Activated T-helper 9 cell treated with anti-CD3 and anti-CD28 coated beads, Interleukin-2, amount 50 U/mL, for 16 hours (primary cell): ENCODE measurements at regions not wholly inside any gene's neighbourhood (a gene's known extent, or its start where the extent isn't known, plus 50 kb on each side); places are given as distances from the start of the nearest gene placed in this dataset.
A peak's percentile ranks its signal among the peaks of the same experiment; 100 is the strongest.

Experiments used
- DNase-seq: peaks from one replicate; pipeline ENCODE4 v3.0.0-alpha.2; 2020; ENCODE audit warnings: low read depth

DNA sequence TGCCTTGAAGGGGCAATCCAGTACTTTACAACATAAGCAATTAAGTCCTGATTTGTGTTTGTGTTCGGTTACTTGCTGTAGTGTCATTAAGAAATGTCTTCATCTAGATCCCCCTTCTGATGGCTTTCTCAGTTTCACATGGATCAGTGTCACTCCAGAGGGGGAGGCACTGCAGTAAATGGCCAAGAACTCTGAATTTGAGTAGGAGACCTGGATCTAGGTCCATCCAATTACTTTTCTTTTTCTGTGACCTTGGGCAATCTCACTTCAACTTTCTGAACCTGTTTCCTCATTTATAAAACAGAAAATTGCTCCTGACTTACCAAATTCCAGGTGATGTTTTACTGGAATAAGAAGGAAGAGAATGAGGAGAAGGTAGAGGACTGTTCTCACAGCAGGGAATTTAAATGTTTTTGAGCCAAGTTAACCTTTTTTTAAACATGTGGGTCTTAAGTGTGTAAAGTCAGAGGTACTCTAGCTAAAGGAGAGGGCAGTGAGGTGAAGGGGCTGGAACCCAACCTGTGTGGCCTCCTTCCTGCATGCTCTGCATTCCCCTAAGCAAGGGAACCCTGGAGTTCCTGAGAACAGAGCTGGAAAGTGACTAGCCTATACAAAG lies 285.5 kb downstream of the HACE1 start:
- no peak for DNase-seq

DNA sequence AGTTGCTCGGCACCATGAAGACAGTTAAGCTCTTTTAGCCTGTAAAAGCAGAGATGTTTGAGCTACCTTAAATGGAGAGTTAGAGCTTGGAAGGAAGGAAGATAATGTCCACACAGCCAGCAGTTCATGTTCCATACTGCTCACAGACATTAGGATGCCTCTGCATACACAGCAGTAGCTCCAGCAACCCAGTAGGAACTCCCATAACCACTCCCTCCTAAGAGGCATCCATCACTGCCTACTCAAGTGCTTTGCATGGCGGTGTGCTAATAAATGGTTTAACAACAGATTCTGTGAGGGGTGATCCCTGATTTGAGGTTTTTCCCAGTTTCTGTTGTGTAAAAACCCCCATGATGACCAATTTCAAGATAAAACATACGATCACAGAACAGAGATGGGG lies 286.4 kb downstream of the HACE1 start:
- DNase-seq: no peak

DNA sequence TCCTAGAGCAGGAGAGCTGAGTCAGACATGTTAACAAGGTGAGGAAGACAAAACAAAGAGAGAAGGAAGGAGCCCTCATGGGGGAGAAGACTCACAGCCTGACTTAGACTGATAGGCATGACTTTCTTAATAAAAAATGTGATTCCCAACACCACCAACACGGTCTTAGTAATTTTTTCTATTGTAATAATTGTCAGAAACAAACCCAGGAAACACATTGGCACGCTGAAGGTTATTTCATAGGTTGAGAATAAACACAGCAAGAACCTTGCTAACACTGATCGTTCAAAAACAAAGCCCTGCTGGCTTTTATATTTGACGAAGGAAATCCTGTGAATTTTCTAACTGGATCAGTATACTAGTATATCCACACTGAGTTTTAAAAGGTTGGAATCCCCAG lies 286.8 kb downstream of the HACE1 start:
- DNase-seq: no peak

DNA sequence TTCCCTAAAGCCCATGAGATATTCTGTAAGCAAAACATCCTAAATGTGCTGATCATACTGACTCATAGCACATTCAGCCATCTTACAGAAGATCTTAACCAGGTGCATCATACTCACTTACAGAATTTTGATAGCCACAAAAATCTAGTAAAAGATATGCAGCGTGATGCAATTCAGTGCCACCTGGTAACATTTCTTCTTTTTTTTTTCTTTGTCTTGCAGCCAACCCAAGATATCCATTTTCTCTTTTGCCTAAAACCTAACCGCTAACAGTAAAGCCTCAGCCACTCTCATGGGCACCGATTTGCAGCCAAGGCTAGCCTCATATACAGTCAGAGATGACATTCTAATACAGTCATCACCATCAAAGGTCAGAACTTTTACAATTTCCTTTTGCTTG lies 293.3 kb downstream of the HACE1 start:
- DNase-seq: no peak

DNA sequence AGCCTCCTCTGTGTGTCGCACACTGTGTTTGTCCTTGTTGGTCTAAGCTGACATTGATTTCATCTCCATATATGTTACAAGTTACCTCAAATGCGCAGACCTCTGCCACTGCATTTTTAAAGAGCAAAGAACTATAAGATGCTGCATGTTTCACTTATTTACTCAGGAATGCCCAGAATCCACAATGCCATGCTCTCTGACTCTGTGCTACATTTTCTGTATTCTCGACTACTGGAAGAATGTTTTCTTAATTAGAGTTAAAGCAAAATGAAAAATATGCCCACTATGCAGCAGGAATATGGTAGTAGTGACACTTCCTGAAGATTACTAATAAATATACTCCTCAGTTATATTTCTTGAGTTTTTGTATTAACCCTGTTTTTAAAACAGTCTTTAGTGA lies 296.4 kb downstream of the HACE1 start:
- no peak for DNase-seq

DNA sequence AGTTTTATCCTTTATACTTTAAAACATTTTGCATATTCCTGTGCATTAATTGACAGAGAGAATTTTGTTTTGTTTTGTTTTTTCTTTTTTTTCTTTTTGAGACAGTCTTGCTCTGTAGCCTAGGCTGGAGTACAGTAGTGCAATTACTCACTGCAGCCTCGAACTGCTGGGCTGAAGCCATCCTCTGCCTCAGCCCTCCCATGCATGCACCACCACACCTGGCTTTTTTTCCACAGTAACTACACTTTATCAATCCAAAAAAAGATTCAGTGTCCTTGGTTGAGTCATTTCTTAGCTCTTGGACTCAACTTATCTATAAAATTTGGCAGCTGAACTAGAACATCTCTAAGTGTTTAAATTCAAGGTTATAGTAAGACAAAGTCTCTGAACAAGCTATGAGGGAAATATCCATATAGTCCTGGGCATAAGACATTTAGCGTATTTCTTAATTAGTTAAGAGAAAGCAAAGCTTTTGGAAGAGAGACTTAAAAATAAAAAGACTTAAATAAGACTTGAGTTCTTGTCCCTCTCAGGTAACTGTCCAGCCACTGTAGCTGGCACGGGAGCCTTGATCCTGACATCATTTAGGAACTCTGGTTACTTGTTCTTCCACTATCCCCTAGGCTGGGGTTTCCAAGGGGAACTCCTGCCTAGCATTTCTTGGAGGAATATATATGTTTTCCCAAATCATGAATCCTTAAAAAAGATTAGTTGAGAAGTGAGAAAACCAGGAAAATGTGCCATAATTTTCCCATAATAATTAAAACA lies 300.1 kb downstream of the HACE1 start:
- DNase-seq: no peak

DNA sequence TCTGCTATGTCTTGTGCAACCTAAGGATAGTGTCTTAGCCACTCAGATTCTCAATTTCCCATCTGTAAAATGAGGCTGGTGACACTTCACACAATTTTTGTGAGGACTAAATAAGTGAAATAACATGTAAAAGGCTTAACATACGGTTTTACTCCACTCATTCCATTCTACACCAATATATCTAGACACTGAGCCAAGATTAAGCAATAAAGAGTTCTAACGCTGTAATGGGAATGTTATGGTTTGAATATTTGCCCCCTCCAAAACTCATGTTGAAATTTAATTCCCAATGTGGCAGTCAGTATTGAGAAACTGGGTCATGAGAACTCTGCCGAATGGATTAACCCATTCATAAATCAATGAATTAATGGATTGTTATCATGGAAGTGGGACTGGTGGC lies 301.0 kb downstream of the HACE1 start:
- DNase-seq: no peak

DNA sequence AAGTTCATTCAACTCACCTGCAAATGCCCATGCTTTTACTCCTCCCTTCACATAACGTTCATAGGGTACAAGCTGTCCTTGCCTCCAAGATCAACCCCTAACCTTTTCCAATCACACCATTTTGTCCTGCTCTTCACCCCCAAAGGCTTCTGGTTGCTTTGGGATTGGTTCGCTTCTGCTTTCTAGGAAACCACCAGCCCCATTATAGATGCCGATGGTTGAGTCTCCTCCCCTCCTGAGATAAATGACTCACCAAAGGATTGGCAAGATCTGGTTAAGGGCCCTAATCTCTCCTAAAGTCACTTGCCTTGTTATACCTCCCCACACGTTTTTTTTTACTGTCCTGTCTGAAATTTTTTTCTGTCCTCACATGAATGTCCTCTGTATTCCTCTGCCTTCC lies 311.4 kb downstream of the HACE1 start:
- DNase-seq: no peak

DNA sequence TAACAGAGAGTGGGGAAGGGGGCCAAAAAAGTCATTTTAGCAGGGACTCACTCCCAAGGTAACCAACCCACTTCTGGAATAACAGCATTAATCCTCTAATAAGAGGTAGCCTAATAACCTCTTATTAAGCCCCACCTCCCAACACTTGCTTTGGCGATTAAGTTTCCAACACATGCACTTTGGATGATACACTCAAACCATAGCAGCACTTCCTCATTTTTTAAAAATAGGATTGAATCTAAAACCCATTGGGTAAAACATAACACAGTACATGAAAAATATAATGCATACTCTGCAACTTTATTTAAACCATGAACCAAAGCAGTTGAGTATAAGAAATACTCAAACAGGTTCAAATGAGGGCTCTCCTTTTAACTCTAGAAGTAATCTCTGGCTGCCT lies 318.3 kb downstream of the HACE1 start:
- DNase-seq: no peak

DNA sequence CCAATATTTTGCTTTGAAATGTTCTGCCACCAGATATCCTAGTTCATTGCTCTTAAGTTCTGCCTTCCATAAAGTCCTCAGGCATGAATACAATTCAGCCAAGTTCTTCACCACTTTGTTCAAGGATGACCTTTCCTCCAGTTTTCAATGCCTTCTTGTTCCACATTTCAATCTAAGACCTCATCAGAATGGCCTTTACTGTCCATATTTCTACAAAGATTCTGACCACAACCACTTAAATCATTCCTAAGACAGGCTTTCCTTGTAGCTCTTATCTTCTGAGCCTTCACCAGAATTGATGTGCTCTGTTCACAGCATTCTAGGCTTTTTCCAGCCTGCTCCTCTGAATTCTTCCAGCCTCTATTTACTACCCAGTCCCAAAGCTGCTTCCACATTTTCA lies 319.0 kb downstream of the HACE1 start:
- no peak for DNase-seq

DNA sequence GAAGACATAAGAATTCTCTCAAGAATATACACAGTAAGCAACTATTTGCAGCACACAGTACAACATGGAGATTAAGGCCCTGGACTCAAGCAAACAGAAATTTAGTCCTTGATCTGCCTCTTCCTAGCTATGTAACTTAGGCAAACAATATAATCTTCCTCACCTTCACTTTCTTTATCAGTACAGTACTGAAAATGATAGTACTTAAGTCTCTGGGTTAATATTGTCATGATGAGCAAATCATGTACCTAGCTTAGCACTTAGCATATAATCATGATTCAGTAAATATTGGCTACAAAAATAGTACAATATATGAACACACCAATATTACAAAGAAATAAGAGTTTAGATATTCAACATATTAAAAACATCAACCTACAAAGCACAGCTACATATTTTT lies 320.5 kb downstream of the HACE1 start:
- no peak for DNase-seq

DNA sequence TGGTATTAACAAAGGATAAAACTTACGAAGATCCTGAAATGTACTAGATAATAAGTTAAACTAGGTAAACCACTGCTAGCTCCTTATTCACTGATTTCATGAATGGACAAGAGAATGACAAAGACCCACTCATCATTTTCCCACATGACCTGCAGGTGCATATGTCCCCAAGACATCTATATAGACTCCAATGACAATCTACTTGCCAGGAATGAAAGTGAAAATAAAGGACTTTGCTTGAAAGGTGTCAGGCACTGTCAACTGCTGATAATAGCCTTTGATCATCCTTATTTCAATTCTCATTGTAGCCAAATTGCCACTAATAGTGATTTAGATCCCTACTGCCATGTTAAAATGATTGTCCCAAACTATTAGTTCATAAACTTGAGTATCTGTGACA lies 321.8 kb downstream of the HACE1 start:
- no peak for DNase-seq

DNA sequence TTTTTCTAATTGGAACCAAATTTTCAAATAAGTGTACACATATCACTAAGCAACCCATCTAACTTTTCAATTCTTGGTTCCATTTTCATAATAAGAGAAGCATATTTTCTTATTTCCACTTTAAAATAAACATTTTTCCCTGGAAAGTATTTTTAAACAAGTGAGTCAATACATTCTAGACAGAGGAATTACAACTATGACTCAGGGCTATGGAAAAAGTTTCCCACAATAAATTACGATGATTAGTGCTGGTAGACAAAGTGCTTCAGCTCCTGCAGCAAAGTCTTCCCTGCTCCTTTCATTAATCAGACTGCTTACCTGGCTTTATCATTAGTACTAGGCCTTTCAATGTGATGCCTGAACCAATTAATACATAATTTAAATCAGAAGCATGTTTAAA lies 322.5 kb downstream of the HACE1 start:
- DNase-seq: no peak

DNA sequence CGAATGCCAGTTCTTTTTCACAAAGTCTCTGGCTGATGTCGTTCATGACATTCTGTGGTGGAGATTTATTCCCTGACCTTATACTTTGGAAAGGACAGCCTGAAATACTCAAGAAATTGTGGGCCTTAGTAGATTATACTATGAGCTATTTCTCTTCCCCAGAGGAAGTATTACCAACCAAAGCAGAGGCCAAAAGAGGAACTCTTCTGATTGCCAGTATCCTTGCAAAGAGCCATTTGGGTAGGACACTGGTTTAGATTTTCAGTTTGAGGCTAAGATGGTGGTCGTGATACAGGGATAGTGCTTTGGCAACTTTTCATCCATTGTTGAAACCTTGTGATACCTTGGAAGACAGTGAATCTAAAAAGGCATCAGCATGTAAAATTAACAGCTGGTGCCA lies 327.3 kb downstream of the HACE1 start:
- no peak for DNase-seq

DNA sequence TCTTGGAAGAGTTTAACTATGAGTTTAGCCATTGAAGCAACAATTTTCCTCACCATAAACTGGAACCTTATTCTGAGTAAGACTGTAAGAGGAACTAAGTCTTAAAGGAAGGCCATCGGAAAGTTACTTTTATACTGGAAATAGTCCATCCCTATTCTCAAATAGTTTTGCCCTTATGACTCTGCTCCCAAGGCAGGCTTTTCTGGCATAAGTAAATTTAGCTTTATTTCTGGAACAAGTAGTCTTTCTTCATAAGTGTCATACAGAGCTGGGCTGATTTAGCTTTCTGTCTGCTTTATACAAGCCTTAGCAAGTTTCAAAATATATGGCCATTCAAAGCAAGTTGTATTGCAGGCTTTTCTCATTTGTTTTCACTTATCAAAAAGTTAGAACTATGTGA lies 328.1 kb downstream of the HACE1 start:
- no peak for DNase-seq

DNA sequence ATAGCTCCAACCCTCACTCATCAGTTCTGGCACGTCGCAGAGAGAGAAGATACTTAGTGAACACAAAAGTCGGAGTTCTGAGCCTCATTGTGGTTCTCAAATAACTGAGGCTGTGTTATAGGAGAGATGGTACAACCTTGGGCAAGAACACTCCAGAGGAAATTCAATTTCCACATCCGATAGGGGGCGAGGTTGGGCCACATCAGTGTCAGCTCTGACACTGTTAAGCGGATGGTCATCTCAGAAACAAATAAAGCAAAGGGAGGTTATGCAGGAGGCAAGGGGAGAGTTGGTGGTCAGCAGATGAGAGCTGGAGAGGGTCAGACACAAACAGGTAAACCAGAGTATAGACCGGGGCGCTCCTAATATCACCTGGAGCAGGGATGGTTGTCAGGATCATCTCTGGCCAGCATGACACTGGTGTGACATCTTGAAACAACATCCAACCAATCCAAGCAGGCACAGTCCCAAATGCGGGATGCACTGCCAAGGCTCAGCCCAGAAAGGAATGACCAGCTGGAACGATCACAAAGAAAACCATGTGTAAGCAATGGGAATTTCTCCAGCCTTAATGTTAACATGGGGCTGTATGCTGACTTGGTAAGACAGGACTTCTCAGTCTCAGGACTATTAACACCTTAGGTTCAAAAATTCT lies 331.8 kb downstream of the HACE1 start:
- DNase-seq: no peak

DNA sequence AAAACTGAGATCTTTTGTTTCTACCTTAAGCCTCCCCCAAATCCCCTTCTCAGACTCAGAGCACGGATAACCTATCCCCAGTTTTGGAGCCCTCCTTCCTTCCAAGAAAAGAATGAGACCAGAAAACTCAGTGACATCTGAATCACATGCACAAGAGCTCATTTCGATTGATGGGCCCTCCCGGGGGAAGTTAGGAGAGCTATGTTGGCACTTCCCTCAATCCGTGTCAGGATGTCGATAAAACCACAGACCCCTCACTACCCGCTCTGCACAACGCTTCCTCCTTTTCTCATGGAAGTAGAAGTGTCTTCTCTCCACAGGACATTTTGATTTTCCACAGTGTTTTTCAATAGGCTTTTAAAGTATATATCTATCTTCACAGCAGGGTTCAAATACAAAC lies 332.4 kb downstream of the HACE1 start:
- DNase-seq: no peak

DNA sequence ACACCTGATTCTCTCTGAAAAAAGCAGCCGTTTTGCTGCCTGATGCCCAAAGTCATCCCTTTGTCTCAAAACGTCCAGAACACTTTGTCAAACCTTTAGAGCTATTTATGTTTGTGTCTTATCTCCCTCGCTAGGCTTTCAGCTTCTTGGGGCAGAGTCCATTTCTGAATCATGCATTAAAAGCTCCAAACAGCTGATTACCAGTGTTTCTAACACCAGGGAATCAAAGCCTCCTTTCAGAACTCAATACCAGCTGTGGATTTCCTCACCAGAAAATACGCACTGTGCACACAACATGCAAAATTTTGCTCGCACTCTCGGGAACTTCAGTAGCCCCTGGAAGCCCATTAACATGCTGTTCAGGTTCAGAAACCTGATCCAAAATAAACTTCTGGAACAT lies 333.3 kb downstream of the HACE1 start:
- DNase-seq: no peak

DNA sequence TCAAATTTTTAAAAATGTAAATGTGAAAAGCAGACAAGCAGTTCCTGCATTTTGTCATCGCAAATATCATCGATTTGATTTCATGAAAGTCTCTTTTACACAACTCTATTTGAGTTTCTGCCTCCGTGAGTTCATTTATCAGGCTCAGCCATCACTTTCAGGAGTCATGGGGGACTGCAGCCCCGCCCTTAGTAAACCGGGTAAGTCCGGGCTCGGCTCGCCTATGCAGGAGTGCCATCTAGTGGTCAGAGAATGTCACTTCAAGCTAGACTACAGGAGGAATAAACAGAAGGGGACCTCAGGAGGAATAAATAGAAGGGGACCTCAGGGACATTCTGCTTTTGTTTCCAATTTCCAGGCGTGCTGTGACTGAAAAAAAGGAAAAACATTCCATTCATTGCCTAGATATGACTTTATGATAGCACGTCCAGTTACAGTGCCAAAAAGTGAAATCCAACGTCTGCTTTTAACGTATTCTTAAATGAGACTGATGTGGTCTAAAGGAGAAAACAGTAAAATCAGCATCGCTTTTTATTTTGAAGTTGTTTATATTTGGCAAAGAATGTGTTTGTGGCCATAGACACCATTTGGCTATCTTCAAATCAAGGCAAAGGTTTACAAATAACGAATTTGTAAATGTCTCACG lies 333.9 kb downstream of the HACE1 start:
- peak; percentile 37 for DNase-seq

DNA sequence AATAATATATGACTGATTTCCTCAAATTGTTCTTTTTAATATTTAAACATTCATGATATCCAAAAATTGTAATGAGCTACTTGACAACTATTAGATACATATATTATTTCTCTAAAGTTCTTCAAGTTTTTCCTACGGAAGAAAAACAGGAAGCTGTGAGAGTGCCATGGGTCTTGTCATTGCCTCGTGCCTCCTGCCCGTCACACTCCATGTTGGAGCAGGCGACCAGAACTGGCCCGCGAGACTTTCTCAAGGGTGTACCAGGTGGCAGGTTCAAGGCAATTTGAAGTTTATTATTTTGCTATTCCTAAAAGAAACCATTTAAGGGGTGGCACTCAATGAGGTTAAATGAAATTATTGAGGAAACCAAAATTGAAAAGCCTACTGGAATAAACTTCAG lies 337.2 kb downstream of the HACE1 start:
- DNase-seq: no peak

DNA sequence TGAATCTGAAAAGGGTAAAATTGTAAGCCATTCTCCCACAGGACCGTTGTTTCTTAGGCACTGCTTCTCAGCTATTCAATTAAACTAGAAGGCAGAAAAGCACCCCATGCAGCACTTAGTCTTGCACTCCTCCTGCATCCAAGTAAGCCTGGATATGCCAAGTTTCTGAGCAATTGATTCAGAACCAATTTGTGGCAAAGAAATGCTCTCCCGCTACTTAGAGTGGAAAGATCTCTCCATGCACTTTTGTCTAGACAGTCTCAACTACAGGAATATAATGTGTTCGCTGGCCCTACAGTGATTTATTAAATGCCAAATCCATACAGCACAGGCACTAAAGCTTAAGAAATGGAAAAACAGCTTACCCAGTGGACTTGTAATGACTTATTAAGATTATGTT lies 338.5 kb downstream of the HACE1 start:
- DNase-seq: no peak

DNA sequence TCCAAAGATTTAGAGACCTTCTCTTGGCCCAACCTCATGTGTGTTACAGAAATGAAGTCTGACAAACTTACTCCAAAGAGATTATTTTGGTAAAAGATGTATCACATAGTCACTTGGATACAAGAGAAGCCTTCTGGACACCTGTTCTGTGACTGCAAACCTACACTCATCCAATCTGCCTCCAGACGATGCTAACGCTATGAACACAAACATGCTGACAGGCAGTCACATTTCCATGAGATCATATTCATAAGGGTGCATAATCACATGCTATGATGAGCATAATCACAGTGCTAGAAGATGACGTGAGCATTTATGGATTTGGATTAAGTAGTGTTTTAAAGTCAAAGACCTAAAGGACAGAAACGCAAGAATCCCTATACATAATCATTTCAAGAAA lies 340.2 kb downstream of the HACE1 start:
- no peak for DNase-seq

DNA sequence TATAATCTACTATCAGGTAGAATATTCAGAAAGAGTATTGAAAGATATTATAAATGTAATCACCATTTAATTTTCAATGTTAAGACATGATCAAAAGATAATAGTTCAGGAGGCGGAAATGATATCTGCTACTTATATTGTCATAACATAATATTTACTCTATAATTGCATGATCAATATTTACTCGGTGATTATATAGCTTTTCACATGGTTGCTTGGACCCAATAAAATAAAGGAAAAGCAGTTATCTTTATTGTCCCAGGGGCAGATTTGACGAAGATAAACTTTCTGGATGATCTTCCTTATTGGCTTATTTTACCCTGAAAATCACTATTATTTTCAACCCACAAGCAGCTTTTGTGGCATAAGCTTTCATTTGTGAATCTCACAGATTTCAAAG lies 350.4 kb downstream of the HACE1 start:
- DNase-seq: no peak
